WTC11 (cell line): ENCODE measurements at regions not wholly inside any gene's neighbourhood (a gene's known extent, or its start where the extent isn't known, plus 50 kb on each side); places are given as distances from the start of the nearest gene placed in this dataset.

Experiments
- ATAC-seq: fragments of 200-7000 bp; cut with Tn5 transposase; 2 replicates; pipeline ENCODE4 v1.10.0; 2021; ENCODE audit warnings: mild to moderate bottlenecking, moderate library complexity
- CTCF ChIA-PET: fragments of 300-600 bp; sonication (Branson Sonifier 250); formaldehyde crosslinking; loops from one replicate; lab custom pipeline; 2021; ENCODE audit warnings: antibody characterized with exemption; lab: Charles Lee
- POLR2A ChIA-PET: fragments of 350-600 bp; sonication (Branson Sonifier 250); formaldehyde crosslinking; loops from one replicate; lab custom pipeline; 2021; ENCODE audit warnings: antibody characterized with exemption; lab: Charles Lee
- DNase-seq: peaks from one replicate; pipeline ENCODE4 v3.0.0; 2021; ENCODE audit warnings: low spot score
- H3K27ac Mint-ChIP-seq: 2 replicates; pipeline ENCODE4 v1.8.0; 2021; ENCODE audit warnings: mixed read lengths
- H3K27me3 Mint-ChIP-seq: 2 replicates; pipeline ENCODE4 v1.8.0; 2021; ENCODE audit warnings: low read depth, mild to moderate bottlenecking, moderate library complexity, mixed read lengths
- H3K36me3 Mint-ChIP-seq: 2 replicates; pipeline ENCODE4 v1.8.0; 2021; ENCODE audit warnings: mixed read lengths
- H3K4me1 Mint-ChIP-seq: 2 replicates; pipeline ENCODE4 v1.8.0; 2022; ENCODE audit warnings: mixed read lengths
- H3K4me3 Mint-ChIP-seq: 2 replicates; pipeline ENCODE4 v1.8.0; 2021; ENCODE audit warnings: mild to moderate bottlenecking, moderate library complexity, mixed read lengths
- H3K9me3 Mint-ChIP-seq: 2 replicates; pipeline ENCODE4 v1.8.0; 2021; ENCODE audit warnings: mixed read lengths
- ETV6 ChIP-seq: sonication (generic); formaldehyde crosslinking; IDR thresholded peaks from 2 replicates; pipeline ENCODE4 v1.8.1; 2022; ENCODE audit warnings: mild to moderate bottlenecking, missing genetic modification reagents
- FOXK1 ChIP-seq: sonication (generic); formaldehyde crosslinking; IDR thresholded peaks from 2 replicates; pipeline ENCODE4 v1.8.0; 2022; ENCODE audit warnings: mild to moderate bottlenecking, moderate library complexity, missing genetic modification reagents
- GABPB1 ChIP-seq: sonication (generic); formaldehyde crosslinking; IDR thresholded peaks from 2 replicates; pipeline ENCODE4 v1.8.1; 2023; ENCODE audit warnings: mild to moderate bottlenecking, missing genetic modification reagents
- JAZF1 ChIP-seq: fragments of 250-450 bp; sonication (Bioruptor Pico); IDR thresholded peaks from 2 replicates; pipeline ENCODE4 v1.9.0; 2021; ENCODE audit warnings: moderate library complexity, mild to moderate bottlenecking, inconsistent platforms
- JUN ChIP-seq: sonication (generic); formaldehyde crosslinking; IDR thresholded peaks from 2 replicates; pipeline ENCODE4 v1.8.0; 2023; ENCODE audit warnings: mild to moderate bottlenecking, missing genetic modification reagents
- MXD4 ChIP-seq: fragments of 250-450 bp; sonication (Bioruptor Pico); IDR thresholded peaks from 2 replicates; pipeline ENCODE4 v1.8.0; 2021; ENCODE audit warnings: mild to moderate bottlenecking, moderate library complexity, borderline replicate concordance
- NFATC4 ChIP-seq: fragments of 250-450 bp; sonication (Bioruptor Pico); IDR thresholded peaks from 2 replicates; pipeline ENCODE4 v1.9.0; 2021; ENCODE audit warnings: mild to moderate bottlenecking
- NR1H2 ChIP-seq: sonication (generic); formaldehyde crosslinking; IDR thresholded peaks from 2 replicates; pipeline ENCODE4 v1.9.0; 2021; ENCODE audit warnings: mild to moderate bottlenecking, moderate library complexity, missing genetic modification reagents
- TP53 ChIP-seq: sonication (generic); formaldehyde crosslinking; IDR thresholded peaks from 2 replicates; pipeline ENCODE4 v1.8.1; 2023; ENCODE audit warnings: mild to moderate bottlenecking, missing genetic modification reagents
- ZNF121 ChIP-seq: sonication (generic); formaldehyde crosslinking; IDR thresholded peaks from 2 replicates; pipeline ENCODE4 v1.8.0; 2023; ENCODE audit warnings: missing genetic modification reagents
- TF ChIP-seq, protein P1 (sequence below): sonication (generic); formaldehyde crosslinking; IDR thresholded peaks from 2 replicates; pipeline ENCODE4 v1.8.0; 2022; ENCODE audit warnings: mild to moderate bottlenecking, missing genetic modification reagents
- TF ChIP-seq, protein P2 (sequence below): fragments of 250-450 bp; sonication (Bioruptor Pico); IDR thresholded peaks from 2 replicates; pipeline ENCODE4 v1.8.0; 2021; ENCODE audit warnings: mild to moderate bottlenecking
- TF ChIP-seq, protein P3 (sequence below): fragments of 250-450 bp; sonication (Bioruptor Pico); IDR thresholded peaks from 2 replicates; pipeline ENCODE4 v1.9.0; 2021; ENCODE audit warnings: moderate library complexity, mild to moderate bottlenecking, inconsistent platforms, borderline replicate concordance
- TF ChIP-seq, protein P4 (sequence below): sonication (generic); formaldehyde crosslinking; IDR thresholded peaks from 2 replicates; pipeline ENCODE4 v1.8.0; 2022; ENCODE audit warnings: missing genetic modification reagents
- TF ChIP-seq, protein P5 (sequence below): sonication (generic); formaldehyde crosslinking; IDR thresholded peaks from 2 replicates; pipeline ENCODE4 v1.8.0; 2022; ENCODE audit warnings: mild to moderate bottlenecking, missing genetic modification reagents
- TF ChIP-seq, protein P6 (sequence below): fragments of 250-450 bp; sonication (Bioruptor Pico); conservative IDR thresholded peaks from 2 replicates; pipeline ENCODE4 v1.9.0; 2021; ENCODE audit warnings: mild to moderate bottlenecking

DNA sequence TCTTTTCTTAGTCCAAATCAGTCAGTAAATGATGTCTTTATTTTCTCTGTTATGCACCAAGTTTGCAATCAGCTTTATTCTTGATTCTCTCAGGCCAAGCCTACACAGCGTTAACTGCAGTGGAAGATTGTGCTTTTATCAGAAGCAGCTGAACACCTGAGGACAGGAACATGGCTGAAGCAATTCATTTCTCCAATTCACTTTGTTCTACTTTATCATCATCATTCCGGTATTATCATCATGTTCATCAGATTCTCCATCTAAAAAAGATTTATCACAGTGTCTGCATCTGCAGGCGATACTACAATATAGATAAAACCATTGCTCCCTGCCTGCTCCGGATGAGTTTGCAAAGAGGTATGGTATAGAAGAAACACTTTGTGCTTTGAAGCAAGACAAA lies 68.1 kb upstream of the STMND1 start:
- Mint-ChIP-seq H3K4me1 (no peaks in the 10 kb centered on the region), H3K27me3 (no peaks in the 10 kb centered on the region), H3K27ac (no peak overlapping the region), H3K9me3 (peaks cover 6% of the 10 kb centered on the region), H3K4me3 (no peak overlapping the region), H3K36me3 (0 out of 2 replicates have a peak, but pooled peaks cover 1% of the 10 kb centered on the region)
- TF ChIP-seq, protein P1, sequence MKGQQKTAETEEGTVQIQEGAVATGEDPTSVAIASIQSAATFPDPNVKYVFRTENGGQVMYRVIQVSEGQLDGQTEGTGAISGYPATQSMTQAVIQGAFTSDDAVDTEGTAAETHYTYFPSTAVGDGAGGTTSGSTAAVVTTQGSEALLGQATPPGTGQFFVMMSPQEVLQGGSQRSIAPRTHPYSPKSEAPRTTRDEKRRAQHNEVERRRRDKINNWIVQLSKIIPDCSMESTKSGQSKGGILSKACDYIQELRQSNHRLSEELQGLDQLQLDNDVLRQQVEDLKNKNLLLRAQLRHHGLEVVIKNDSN: no peak
- TF ChIP-seq MXD4 (CRISPR knock-in tag): no peak
- no peak for TF ChIP-seq FOXK1
- TF ChIP-seq JAZF1 (CRISPR knock-in tag): no peak
- no peak for TF ChIP-seq GABPB1 (CRISPR knock-in tag)
- no peak for TF ChIP-seq JUN (CRISPR knock-in tag)
- TF ChIP-seq, protein P2, sequence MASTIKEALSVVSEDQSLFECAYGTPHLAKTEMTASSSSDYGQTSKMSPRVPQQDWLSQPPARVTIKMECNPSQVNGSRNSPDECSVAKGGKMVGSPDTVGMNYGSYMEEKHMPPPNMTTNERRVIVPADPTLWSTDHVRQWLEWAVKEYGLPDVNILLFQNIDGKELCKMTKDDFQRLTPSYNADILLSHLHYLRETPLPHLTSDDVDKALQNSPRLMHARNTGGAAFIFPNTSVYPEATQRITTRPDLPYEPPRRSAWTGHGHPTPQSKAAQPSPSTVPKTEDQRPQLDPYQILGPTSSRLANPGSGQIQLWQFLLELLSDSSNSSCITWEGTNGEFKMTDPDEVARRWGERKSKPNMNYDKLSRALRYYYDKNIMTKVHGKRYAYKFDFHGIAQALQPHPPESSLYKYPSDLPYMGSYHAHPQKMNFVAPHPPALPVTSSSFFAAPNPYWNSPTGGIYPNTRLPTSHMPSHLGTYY (CRISPR knock-in tag): no peak
- TF ChIP-seq, protein P3, sequence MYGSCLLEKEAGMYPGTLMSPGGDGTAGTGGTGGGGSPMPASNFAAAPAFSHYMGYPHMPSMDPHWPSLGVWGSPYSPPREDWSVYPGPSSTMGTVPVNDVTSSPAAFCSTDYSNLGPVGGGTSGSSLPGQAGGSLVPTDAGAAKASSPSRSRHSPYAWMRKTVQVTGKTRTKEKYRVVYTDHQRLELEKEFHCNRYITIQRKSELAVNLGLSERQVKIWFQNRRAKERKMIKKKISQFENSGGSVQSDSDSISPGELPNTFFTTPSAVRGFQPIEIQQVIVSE (CRISPR knock-in tag): no peak
- no peak for TF ChIP-seq ETV6 (CRISPR knock-in tag)
- POLR2A ChIA-PET: no interaction called here
- CTCF ChIA-PET: no interaction called here
- ATAC-seq: no peak
- no peak for DNase-seq

DNA sequence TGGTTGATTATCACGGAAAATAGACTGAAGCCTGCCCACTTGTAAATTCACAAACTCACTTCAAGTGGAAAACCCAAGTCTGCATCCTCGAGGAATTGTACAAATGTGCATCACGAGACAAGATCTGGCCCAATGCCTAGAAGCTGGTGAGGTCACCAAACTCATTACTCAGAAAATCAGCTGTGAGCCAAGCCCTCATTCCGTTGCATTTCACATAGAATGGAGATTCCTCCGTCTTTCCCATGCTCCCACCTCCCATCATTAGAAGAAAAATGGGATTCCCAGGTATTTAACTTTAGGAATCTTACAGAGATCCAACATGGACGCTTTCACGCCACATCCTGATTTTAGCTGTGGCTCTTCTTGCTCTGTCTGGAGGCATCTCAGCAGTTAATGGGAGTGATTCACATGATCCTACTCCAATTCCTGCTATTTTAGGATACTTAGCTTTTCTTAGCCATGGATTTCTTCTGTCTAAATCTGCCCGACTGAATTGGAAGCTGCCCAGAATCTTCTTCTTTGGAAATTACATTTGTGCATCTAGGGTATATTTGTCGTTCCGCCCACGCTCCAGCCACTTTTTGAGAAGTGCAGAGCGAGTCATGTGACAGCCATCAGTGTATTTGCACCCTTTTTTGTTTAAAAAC lies 68.7 kb upstream of the STMND1 start:
- no peak overlapping the region for H3K27ac Mint-ChIP-seq
- H3K4me3 Mint-ChIP-seq: no peak overlapping the region
- H3K9me3 Mint-ChIP-seq: peaks cover 9% of the 10 kb centered on the region
- ATAC-seq (no peak), DNase-seq (no peak)
- POLR2A ChIA-PET: no interaction called here
- CTCF ChIA-PET: no interaction called here
- no peaks in the 10 kb centered on the region for H3K27me3 Mint-ChIP-seq
- TF ChIP-seq ZNF121 (CRISPR knock-in tag) (no peak), TP53 (CRISPR knock-in tag) (no peak), NR1H2 (no peak), NFATC4 (CRISPR knock-in tag) (no peak), ETV6 (CRISPR knock-in tag) (no peak)
- TF ChIP-seq, protein P4, sequence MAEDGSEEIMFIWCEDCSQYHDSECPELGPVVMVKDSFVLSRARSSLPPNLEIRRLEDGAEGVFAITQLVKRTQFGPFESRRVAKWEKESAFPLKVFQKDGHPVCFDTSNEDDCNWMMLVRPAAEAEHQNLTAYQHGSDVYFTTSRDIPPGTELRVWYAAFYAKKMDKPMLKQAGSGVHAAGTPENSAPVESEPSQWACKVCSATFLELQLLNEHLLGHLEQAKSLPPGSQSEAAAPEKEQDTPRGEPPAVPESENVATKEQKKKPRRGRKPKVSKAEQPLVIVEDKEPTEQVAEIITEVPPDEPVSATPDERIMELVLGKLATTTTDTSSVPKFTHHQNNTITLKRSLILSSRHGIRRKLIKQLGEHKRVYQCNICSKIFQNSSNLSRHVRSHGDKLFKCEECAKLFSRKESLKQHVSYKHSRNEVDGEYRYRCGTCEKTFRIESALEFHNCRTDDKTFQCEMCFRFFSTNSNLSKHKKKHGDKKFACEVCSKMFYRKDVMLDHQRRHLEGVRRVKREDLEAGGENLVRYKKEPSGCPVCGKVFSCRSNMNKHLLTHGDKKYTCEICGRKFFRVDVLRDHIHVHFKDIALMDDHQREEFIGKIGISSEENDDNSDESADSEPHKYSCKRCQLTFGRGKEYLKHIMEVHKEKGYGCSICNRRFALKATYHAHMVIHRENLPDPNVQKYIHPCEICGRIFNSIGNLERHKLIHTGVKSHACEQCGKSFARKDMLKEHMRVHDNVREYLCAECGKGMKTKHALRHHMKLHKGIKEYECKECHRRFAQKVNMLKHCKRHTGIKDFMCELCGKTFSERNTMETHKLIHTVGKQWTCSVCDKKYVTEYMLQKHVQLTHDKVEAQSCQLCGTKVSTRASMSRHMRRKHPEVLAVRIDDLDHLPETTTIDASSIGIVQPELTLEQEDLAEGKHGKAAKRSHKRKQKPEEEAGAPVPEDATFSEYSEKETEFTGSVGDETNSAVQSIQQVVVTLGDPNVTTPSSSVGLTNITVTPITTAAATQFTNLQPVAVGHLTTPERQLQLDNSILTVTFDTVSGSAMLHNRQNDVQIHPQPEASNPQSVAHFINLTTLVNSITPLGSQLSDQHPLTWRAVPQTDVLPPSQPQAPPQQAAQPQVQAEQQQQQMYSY: no peak
- TF ChIP-seq, protein P5, sequence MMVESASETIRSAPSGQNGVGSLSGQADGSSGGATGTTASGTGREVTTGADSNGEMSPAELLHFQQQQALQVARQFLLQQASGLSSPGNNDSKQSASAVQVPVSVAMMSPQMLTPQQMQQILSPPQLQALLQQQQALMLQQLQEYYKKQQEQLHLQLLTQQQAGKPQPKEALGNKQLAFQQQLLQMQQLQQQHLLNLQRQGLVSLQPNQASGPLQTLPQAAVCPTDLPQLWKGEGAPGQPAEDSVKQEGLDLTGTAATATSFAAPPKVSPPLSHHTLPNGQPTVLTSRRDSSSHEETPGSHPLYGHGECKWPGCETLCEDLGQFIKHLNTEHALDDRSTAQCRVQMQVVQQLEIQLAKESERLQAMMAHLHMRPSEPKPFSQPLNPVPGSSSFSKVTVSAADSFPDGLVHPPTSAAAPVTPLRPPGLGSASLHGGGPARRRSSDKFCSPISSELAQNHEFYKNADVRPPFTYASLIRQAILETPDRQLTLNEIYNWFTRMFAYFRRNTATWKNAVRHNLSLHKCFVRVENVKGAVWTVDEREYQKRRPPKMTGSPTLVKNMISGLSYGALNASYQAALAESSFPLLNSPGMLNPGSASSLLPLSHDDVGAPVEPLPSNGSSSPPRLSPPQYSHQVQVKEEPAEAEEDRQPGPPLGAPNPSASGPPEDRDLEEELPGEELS (CRISPR knock-in tag): no peak
- TF ChIP-seq, protein P6, sequence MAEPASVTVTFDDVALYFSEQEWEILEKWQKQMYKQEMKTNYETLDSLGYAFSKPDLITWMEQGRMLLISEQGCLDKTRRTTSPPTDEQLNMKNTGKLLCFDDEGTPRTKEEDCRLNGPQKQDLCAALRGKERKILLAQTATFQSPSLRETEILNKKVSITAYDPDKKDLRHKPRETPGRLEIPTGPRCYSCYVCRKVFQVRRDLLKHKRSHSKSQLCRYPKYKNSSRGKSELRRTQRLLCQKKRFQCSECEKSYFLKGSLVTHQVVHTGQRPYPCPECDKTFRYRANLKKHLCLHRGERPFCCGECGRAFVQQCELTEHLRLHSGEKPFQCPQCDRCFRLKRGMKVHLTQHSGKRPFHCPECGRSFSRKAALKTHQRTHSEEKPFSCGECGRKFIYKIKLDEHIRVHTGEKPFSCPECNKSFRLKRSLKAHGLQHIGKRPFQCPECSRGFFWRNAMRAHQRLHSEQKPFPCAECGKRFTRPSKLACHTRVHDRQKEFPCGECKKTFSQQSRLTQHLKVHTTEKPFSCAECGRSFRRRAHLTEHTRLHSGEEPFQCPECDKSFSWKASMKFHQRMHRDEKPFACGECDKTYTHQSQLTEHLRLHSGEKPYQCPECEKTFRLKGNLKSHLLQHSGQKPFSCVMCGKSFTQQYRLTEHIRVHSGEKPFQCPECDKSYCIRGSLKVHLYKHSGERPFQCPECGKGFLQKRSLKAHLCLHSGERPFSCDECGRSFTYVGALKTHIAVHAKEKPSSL: no peak
- TF ChIP-seq, all 79 proteins: peak for 0
- no peaks in the 10 kb centered on the region for H3K4me1 Mint-ChIP-seq
- 0 out of 2 replicates have a peak, but pooled peaks cover 3% of the 10 kb centered on the region for H3K36me3 Mint-ChIP-seq
